ENCODE measurements at regions not wholly inside any gene's neighbourhood (a gene's known extent, or its start where the extent isn't known, plus 50 kb on each side); places are given as distances from the start of the nearest gene placed in this dataset.

DNA sequence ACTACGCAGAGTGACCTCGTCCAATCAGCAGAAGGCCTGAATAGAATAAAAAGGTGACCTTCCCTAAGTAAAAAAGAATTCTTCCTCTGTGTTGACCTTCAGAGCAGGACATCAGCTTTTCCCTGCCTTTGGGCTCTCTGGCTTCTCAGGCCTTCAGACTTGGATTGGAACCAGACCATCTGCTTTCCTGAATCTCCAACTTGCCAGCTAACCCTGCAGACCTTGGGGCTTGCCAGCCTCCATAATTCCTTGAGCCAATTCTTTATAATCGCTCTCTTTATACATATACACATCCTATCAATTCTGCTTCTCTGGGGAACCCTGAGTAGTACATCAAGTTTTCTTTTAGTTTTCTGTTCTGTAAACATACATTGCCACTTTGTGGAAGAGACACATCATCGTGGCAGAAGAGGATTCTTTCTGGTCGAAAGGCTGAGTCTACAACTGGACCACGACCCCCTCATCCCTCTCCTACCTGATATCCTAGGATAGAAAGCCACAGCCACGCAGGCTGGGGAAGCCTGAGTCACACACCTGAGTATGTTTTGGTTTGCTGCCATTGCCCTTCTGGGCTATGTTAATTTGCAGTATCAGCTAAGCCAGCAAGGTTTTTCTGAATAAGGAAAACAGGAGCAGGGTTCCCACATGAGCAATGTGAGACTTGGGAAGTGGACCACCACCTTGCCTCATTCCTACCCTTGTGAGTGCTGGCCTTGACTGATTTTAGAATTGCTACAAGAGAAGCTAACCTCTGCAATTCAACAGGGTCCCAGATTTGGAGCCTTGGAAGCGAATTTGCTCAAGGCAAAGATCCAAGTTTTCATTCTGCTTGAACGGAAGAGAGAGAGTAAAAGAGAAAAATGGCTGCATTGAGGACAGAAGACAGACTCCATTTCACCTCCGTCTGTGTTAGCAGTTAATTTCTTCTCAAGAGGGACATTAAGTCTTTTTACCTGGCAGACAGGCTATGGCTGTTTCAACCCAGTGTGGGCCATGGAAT, 445.2 kb upstream of the FZD8 start:
- Histone ChIP-seq H3K27me3 (ENCODE audit: control insufficient read depth in 1 of 2, insufficient read depth in 2 of 2, low read length in 2 of 2) (no peaks in the 10 kb centered on the region), H3K4me3 (ENCODE audit: low read depth in 1 of 2, low read length in 2 of 2) (no peak overlapping the region)
- 64% methylated on average over 10 of the region's 10 CpGs for WGBS, 2 donors

GRCh38 chr10:36075196-36075595, 433.1 kb upstream of the FZD8 start:
- WGBS, 2 donors, result 72 to 81% methylated on average over 4 of the region's 4 CpGs
- Histone ChIP-seq H3K9me3 (ENCODE audit: control insufficient read depth in 2 of 2, insufficient read depth in 1 of 2, low read depth in 1 of 2, low read length in 1 of 2) (no peaks in the 10 kb centered on the region), H3K4me1 (ENCODE audit: control insufficient read depth in 2 of 2, insufficient read depth in 2 of 2, low read length in 1 of 2) (no peaks in the 10 kb centered on the region), H3K27me3 (ENCODE audit: control insufficient read depth in 1 of 2, insufficient read depth in 2 of 2, low read length in 2 of 2) (no peaks in the 10 kb centered on the region), H3K36me3 (ENCODE audit: control insufficient read depth in 2 of 2, insufficient read depth in 2 of 2, low read length in 1 of 2) (no peaks in the 10 kb centered on the region), H3K27ac (ENCODE audit: low read depth in 2 of 2, low read length in 1 of 2) (no peak overlapping the region), H3K4me3 (ENCODE audit: low read depth in 1 of 2, low read length in 2 of 2) (no peak overlapping the region)

More for the DNA sequence above, 445.2 kb upstream of the FZD8 start:
- Histone ChIP-seq H3K9me3 (ENCODE audit: control insufficient read depth in 2 of 2, insufficient read depth in 1 of 2, low read depth in 1 of 2, low read length in 1 of 2) (peaks cover 0 to 3% of the 10 kb centered on the region in 2 donors), H3K4me1 (ENCODE audit: control insufficient read depth in 2 of 2, insufficient read depth in 2 of 2, low read length in 1 of 2) (no peaks in the 10 kb centered on the region), H3K27ac (ENCODE audit: low read depth in 2 of 2, low read length in 1 of 2) (no peak overlapping the region), H3K36me3 (ENCODE audit: control insufficient read depth in 2 of 2, insufficient read depth in 2 of 2, low read length in 1 of 2) (no peaks in the 10 kb centered on the region)

DNA sequence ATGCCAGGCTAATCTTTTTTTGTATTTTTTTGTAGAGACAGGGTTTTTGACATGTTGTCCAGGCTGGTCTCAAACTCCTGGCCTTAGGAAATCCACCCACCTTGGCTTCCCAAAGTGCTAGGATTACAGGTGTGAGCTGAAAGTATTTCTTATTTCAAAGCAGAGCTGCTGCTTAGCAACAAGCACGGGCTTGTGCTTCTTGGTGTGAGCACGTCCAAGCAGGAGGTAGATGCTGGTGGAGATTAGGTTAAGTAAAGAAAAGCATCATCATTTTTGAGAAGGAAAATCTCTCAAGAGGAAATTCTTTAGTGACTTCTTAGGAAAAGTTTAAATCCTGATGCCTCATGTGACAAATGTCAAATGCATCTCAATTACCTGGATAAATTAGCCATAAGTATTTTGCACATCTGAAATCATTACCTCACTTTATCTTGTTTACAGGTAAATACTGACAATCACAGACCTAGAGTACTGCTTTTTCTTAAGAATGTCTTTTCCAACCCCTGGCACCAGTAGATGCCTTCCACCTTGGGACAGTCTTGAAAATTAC, 431.8 kb upstream of the FZD8 start:
- no peaks in the 10 kb centered on the region for H3K4me1 ChIP-seq (ENCODE audit: control insufficient read depth in 2 of 2, insufficient read depth in 2 of 2, low read length in 1 of 2)
- no peak overlapping the region for H3K27ac ChIP-seq (ENCODE audit: low read depth in 2 of 2, low read length in 1 of 2)
- H3K4me3 ChIP-seq (ENCODE audit: low read depth in 1 of 2, low read length in 2 of 2), result no peak overlapping the region
- no peaks in the 10 kb centered on the region for H3K36me3 ChIP-seq (ENCODE audit: control insufficient read depth in 2 of 2, insufficient read depth in 2 of 2, low read length in 1 of 2)
- H3K9me3 ChIP-seq (ENCODE audit: control insufficient read depth in 2 of 2, insufficient read depth in 1 of 2, low read depth in 1 of 2, low read length in 1 of 2), result no peaks in the 10 kb centered on the region
- 34 to 56% methylated on average over 2 of the region's 2 CpGs for WGBS, 2 donors
- H3K27me3 ChIP-seq (ENCODE audit: control insufficient read depth in 1 of 2, insufficient read depth in 2 of 2, low read length in 2 of 2), result no peaks in the 10 kb centered on the region

- no peaks in the 10 kb centered on the region for H3K27me3 ChIP-seq (ENCODE audit: control insufficient read depth in 1 of 2, insufficient read depth in 2 of 2, low read length in 2 of 2)
- no peak overlapping the region for H3K27ac ChIP-seq (ENCODE audit: low read depth in 2 of 2, low read length in 1 of 2)
- no peak overlapping the region for H3K4me3 ChIP-seq (ENCODE audit: low read depth in 1 of 2, low read length in 2 of 2)
- H3K36me3 ChIP-seq (ENCODE audit: control insufficient read depth in 2 of 2, insufficient read depth in 2 of 2, low read length in 1 of 2), result no peaks in the 10 kb centered on the region
- peaks cover 6 to 14% of the 10 kb centered on the region in 2 donors for H3K9me3 ChIP-seq (ENCODE audit: control insufficient read depth in 2 of 2, insufficient read depth in 1 of 2, low read depth in 1 of 2, low read length in 1 of 2)
- no peaks in the 10 kb centered on the region for H3K4me1 ChIP-seq (ENCODE audit: control insufficient read depth in 2 of 2, insufficient read depth in 2 of 2, low read length in 1 of 2)
Observed at GRCh38 chr10:36068542-36068941, 426.4 kb upstream of the FZD8 start.

DNA sequence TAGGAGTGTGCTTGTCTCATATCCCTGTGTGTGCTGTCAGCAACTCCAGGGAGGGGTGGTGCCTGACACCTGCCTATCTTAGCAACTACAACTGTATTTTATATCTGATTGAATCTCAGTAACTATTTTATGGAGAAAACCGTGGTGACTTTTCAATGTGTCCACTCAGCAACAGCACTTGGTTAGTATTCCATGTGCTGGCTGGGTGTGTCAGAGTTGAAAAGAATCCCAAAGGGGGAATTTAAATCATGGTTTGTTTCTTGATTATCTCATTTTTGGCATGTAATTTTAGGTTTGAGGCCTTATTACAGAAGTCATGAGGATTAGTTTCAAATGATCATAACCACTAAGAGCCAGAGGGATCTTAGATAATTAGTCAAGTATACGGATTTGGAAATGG, 425.7 kb upstream of the FZD8 start:
- 61 to 64% methylated on average over 2 of the region's 2 CpGs for WGBS, 2 donors
- Histone ChIP-seq H3K9me3 (ENCODE audit: control insufficient read depth in 2 of 2, insufficient read depth in 1 of 2, low read depth in 1 of 2, low read length in 1 of 2) (peaks cover 6 to 14% of the 10 kb centered on the region in 2 donors), H3K36me3 (ENCODE audit: control insufficient read depth in 2 of 2, insufficient read depth in 2 of 2, low read length in 1 of 2) (no peaks in the 10 kb centered on the region), H3K4me3 (ENCODE audit: low read depth in 1 of 2, low read length in 2 of 2) (no peak overlapping the region), H3K4me1 (ENCODE audit: control insufficient read depth in 2 of 2, insufficient read depth in 2 of 2, low read length in 1 of 2) (no peaks in the 10 kb centered on the region), H3K27me3 (ENCODE audit: control insufficient read depth in 1 of 2, insufficient read depth in 2 of 2, low read length in 2 of 2) (no peaks in the 10 kb centered on the region), H3K27ac (ENCODE audit: low read depth in 2 of 2, low read length in 1 of 2) (no peak overlapping the region)

GRCh38 chr10:36066850-36067249, 424.8 kb upstream of the FZD8 start:
- Histone ChIP-seq H3K36me3 (ENCODE audit: control insufficient read depth in 2 of 2, insufficient read depth in 2 of 2, low read length in 1 of 2) (no peaks in the 10 kb centered on the region), H3K4me1 (ENCODE audit: control insufficient read depth in 2 of 2, insufficient read depth in 2 of 2, low read length in 1 of 2) (no peaks in the 10 kb centered on the region), H3K27me3 (ENCODE audit: control insufficient read depth in 1 of 2, insufficient read depth in 2 of 2, low read length in 2 of 2) (no peaks in the 10 kb centered on the region), H3K27ac (ENCODE audit: low read depth in 2 of 2, low read length in 1 of 2) (no peak overlapping the region), H3K9me3 (ENCODE audit: control insufficient read depth in 2 of 2, insufficient read depth in 1 of 2, low read depth in 1 of 2, low read length in 1 of 2) (peaks cover 6 to 14% of the 10 kb centered on the region in 2 donors), H3K4me3 (ENCODE audit: low read depth in 1 of 2, low read length in 2 of 2) (no peak overlapping the region)
- WGBS, 2 donors, result 92 to 95% methylated on average over 3 of the region's 3 CpGs

GRCh38 chr10:36066102-36066501, 424.0 kb upstream of the FZD8 start:
- Histone ChIP-seq H3K36me3 (ENCODE audit: control insufficient read depth in 2 of 2, insufficient read depth in 2 of 2, low read length in 1 of 2) (no peaks in the 10 kb centered on the region), H3K27me3 (ENCODE audit: control insufficient read depth in 1 of 2, insufficient read depth in 2 of 2, low read length in 2 of 2) (no peaks in the 10 kb centered on the region), H3K27ac (ENCODE audit: low read depth in 2 of 2, low read length in 1 of 2) (no peak overlapping the region), H3K4me3 (ENCODE audit: low read depth in 1 of 2, low read length in 2 of 2) (no peak overlapping the region), H3K4me1 (ENCODE audit: control insufficient read depth in 2 of 2, insufficient read depth in 2 of 2, low read length in 1 of 2) (no peaks in the 10 kb centered on the region), H3K9me3 (ENCODE audit: control insufficient read depth in 2 of 2, insufficient read depth in 1 of 2, low read depth in 1 of 2, low read length in 1 of 2) (peaks cover 6 to 14% of the 10 kb centered on the region in 2 donors)
- WGBS, 2 donors, result 90 to 93% methylated on average over 2 of the region's 2 CpGs

- no peaks in the 10 kb centered on the region for H3K27me3 ChIP-seq (ENCODE audit: control insufficient read depth in 1 of 2, insufficient read depth in 2 of 2, low read length in 2 of 2)
- 60 to 73% methylated on average over 7 of the region's 7 CpGs for WGBS, 2 donors
- H3K4me3 ChIP-seq (ENCODE audit: low read depth in 1 of 2, low read length in 2 of 2), result no peak overlapping the region
- H3K36me3 ChIP-seq (ENCODE audit: control insufficient read depth in 2 of 2, insufficient read depth in 2 of 2, low read length in 1 of 2), result no peaks in the 10 kb centered on the region
- no peak overlapping the region for H3K27ac ChIP-seq (ENCODE audit: low read depth in 2 of 2, low read length in 1 of 2)
- peaks cover 6 to 14% of the 10 kb centered on the region in 2 donors for H3K9me3 ChIP-seq (ENCODE audit: control insufficient read depth in 2 of 2, insufficient read depth in 1 of 2, low read depth in 1 of 2, low read length in 1 of 2)
- H3K4me1 ChIP-seq (ENCODE audit: control insufficient read depth in 2 of 2, insufficient read depth in 2 of 2, low read length in 1 of 2), result no peaks in the 10 kb centered on the region
Observed at GRCh38 chr10:36063396-36063795, 421.3 kb upstream of the FZD8 start.

- no peak overlapping the region for H3K27ac ChIP-seq (ENCODE audit: low read depth in 2 of 2, low read length in 1 of 2)
- H3K4me1 ChIP-seq (ENCODE audit: control insufficient read depth in 2 of 2, insufficient read depth in 2 of 2, low read length in 1 of 2), result no peaks in the 10 kb centered on the region
- no peak overlapping the region for H3K4me3 ChIP-seq (ENCODE audit: low read depth in 1 of 2, low read length in 2 of 2)
- H3K27me3 ChIP-seq (ENCODE audit: control insufficient read depth in 1 of 2, insufficient read depth in 2 of 2, low read length in 2 of 2), result peaks cover 0 to 3% of the 10 kb centered on the region in 2 donors
- no peaks in the 10 kb centered on the region for H3K9me3 ChIP-seq (ENCODE audit: control insufficient read depth in 2 of 2, insufficient read depth in 1 of 2, low read depth in 1 of 2, low read length in 1 of 2)
- WGBS, 2 donors, result 63 to 70% methylated on average over 4 of the region's 4 CpGs
- no peaks in the 10 kb centered on the region for H3K36me3 ChIP-seq (ENCODE audit: control insufficient read depth in 2 of 2, insufficient read depth in 2 of 2, low read length in 1 of 2)
Observed at GRCh38 chr10:36057731-36058130, 415.6 kb upstream of the FZD8 start.
